NCI-H2171 (cell line): ENCODE measurements at regions not wholly inside any gene's neighbourhood (a gene's known extent, or its start where the extent isn't known, plus 50 kb on each side); places are given as distances from the start of the nearest gene placed in this dataset.
A peak's percentile ranks its signal among the peaks of the same experiment; 100 is the strongest.
"Not testable (repeated sequence)": the region's sequence is repeated elsewhere in the genome, so short reads cannot be mapped to it uniquely, and the experiment has no call there.

Experiments
- DNase-seq: peaks from one replicate; lab custom pipeline; 2025; lab: John Stamatoyannopoulos, UW

DNA sequence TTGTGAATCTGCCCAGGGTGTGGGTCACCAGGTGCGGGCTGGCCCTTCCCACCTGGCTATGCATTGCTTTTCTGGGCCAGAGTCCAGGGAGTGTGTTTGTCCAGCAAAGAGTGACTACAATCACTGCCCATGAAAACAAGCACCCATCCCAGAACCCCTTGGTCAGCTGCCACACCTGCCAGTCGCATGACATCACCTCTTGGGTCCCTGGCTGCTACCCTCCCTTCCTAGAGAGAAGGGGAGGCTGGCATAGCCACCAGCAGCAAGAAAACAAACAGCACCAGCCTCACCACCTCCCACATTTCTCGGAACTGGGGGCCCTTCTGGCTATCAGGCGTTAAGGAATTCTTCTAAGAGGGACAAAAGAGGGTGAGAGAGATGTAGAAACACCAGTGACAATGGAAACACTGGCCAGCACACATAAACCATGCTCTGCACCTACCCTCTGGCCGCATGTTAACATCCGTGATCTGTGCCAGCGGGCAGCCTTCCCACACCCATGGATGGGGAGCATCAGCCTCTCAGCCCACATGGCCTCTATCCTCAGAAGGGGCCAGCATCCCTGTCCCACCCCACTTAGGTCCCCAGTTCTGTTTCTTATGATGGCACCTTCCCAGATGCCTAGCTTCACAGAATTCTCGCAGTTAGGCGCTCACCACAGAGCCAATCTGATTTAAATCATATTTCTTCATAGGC, 109.7 kb upstream of the GLI2 start:
- no peak for DNase-seq

DNA sequence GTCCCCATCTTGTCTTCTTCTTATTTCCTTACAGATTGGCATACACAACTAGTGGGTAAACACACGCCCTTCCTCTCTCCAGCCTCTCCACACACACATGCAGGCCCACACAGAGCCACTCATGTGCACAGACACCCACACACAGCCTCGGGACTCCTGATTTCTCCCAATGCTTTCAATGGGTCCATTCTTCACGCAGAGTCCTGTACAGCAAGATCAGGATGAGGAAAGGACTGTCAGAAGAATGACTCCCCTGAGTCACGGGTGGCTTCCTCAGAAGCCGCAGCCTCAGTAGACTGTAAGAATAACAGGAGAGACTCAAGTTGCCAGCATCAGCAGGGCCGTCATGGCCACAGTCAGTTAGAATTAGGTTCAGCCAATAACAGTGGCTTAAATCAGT, 109.1 kb upstream of the GLI2 start:
- DNase-seq = no peak

GRCh38 chr2:120628248-120628647, 107.4 kb upstream of the GLI2 start:
- no peak for DNase-seq

- DNase-seq = no peak
Measured at GRCh38 chr2:120629241-120629895, 106.3 kb upstream of the GLI2 start.

- DNase-seq = no peak
Measured at GRCh38 chr2:120630031-120630701, 105.5 kb upstream of the GLI2 start.

- DNase-seq = no peak
Measured at GRCh38 chr2:120631236-120631635, 104.4 kb upstream of the GLI2 start.

DNA sequence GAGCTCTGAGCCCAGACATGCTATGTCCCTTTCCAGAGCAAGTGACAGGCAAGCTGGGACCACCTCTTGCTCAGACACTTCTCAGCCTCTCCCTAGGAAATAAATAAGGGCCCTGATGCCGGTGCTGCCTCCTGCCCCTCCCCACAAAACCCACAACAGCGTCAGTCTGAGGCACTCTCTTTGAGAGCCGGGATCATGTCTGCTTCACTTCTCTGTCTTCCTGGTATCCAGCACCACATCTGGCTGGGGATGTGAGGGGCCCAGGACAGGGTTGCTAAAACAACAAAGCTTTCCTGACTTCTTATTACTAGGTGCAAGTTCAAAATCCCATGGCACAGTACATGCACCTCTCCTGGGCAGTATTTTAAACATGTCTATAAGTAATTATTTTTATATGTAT, 103.9 kb upstream of the GLI2 start:
- DNase-seq = no peak

DNA sequence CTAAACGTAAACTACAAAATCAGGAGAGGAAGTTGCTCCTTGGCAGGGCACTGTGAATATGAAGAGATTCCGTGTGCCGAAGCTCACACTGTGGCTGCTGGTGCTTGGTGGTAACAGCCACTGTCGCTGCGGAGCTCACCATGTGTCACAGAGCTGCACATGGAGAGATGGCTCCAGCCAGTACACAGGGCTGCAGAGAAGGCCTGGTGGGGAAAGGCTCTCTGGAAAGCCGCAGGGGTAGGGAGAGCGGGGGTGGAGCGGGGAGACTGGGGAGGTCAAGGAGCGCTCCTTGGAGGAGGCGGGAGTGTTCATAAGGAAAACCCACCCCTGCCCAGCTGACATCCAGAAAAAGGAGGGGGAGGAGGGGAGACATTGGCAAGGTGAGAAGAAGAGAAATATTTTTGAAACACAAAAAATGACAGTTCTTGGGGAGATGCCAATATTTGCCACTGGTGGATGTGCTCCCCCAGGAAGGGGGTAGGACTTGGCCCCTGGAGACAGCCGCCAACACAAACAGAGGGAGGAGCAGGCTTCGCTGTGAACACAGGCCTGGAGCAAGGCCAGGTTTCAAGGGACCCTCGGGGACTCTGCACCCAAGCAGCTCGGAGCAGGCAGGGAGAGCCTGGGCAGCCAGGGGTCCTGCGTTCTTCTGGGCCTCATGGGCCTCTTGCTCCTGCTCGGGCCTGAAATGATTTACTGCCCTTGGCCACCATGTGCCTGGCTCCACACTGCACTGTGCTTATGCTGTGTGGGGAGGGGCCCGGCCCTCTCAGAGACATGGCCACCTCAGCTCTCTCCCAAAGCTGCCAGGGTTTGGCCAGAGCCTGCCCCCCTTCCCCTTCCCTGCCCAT, 102.6 kb upstream of the GLI2 start:
- peak; percentile 25 for DNase-seq

- DNase-seq = no peak
Measured at GRCh38 chr2:120634533-120634932, 101.1 kb upstream of the GLI2 start.

DNA sequence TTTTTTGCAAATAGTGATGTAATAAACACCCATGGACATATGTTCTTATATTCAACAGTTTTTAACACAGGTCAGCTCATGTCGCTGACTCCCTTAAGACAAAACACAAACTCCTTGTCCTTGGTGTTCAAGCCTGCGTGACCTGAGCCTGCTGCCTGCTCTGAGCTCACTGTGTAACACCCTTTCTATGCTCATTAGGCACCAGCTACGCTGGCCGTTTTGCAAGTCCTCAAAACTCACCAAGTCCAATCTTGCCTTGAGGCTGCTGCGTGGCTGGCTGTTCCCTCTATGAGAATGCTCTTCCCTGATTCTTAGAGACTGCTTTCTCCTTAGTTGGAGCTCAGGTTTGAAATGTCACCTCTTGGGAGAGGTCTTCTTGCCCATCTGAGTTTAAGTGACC, 100.5 kb upstream of the GLI2 start:
- no peak for DNase-seq

DNA sequence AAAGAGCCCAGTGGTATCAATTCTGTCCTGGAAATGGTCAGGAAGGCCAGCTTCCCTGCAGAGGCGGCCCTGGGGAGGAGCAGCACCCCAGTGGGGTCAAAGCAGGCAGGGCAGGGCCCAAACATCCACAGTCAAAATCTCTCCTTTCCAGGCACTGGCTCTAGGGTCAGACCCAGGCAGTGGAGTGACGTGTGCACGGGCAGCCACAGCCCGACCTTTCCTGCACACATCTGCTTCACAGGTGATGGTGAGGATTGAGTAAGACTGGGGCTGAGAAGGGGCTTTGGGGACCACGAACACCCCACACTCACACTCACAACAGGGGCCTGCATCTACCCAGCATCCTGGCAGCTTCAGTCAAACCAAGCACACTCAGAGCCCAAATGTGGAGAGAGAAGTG, 97.8 kb upstream of the GLI2 start:
- no peak for DNase-seq

GRCh38 chr2:120638450-120638849, 97.2 kb upstream of the GLI2 start:
- DNase-seq = no peak

DNA sequence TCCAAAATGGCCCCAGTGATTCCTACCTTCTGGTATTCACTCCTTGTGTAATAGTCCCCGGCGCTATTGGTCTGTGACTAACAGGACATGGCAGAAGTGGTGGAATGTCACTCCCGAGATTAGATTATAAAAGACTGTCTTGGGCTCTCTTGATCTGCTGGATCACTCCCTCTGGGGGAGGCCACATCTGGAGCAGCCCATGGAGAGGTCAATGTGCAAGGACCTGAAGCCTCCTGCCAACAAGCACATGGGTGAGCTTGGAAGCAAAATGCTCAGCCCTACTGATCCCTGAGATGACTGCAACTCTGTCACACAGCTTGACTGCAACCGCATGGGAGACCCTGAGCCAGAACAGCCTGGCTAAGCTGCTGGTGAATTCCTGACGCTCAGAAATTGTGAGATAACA, 94.3 kb upstream of the GLI2 start:
- DNase-seq = no peak

- no peak for DNase-seq
Measured at GRCh38 chr2:120642646-120643045, 93.0 kb upstream of the GLI2 start.

DNA sequence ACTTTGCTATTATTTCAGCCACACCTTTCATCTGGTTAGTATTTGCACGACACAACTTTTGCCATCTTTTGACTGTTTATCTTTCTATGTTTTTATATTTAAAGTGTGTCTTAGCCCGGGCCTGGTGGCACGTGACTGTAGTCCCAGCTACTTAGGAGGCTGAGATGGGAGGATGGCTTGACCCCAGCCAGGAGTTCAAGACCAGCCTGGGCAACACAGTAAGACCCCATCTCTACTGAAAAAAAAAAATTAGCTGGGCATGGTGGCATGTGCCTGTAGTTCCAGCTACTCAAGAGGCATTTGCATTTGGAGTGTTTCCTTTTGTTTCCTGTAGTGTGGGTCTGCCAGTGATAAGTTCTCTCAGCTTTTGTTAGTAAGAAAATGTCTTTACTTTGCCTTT, 88.7 kb upstream of the GLI2 start:
- DNase-seq = no peak

DNA sequence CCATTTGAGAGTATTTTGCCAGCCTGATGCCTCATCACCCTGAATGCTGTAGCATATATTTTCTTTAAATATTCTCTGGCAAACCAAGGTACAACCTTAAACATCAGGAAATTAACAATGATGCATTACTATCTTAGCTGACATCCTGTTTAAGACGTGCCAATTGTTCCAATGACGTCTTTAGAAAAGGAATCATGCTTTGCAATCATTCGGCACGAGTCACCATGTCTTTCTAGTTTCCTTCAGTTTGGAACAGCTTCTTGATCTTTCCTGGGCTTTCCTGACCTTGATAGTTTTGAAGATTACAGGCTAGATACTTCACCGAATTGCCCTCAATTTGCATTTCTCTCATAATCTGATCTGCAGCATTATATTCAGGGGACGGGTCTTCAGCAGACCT, 88.2 kb upstream of the GLI2 start:
- DNase-seq = no peak

DNA sequence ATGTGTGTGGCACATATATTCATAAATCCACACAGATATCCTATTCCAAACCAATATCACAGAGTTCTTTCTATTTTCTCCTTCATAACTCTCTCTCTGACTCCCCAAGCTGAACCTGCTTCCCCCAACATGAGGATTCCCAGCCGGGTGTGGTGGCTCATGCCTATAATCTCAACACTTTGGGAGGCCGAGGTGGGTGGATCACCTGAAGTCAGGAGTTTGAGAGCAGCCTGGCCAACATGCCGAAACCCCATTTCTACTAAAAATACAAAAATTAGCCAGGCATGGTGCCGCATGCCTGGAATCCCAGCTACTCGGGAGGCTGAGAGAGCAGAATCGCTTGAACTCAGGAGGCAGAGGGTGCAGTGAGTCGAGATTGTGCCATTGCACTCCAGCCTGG, 86.3 kb upstream of the GLI2 start:
- DNase-seq = not testable (repeated sequence)

GRCh38 chr2:120650022-120650644, 85.5 kb upstream of the GLI2 start:
- DNase-seq = no peak

DNA sequence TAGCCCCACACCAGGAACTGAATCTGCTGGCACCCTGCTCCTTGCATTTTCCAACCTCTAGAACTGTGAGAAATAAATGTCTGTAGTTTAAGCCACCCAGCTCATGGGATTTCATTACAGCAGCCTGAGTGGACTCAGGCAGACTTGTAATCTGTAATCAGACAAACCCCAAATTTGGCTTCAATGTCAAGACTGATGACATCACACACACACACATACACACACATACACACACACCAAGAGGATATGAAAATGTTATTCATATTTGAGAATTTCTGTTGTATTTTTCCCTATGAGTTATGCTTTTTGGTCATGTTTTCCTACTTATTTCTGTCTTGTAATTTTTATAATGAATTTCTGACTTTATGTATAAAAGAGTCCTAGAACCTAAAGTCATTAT, 83.8 kb upstream of the GLI2 start:
- DNase-seq = no peak

DNA sequence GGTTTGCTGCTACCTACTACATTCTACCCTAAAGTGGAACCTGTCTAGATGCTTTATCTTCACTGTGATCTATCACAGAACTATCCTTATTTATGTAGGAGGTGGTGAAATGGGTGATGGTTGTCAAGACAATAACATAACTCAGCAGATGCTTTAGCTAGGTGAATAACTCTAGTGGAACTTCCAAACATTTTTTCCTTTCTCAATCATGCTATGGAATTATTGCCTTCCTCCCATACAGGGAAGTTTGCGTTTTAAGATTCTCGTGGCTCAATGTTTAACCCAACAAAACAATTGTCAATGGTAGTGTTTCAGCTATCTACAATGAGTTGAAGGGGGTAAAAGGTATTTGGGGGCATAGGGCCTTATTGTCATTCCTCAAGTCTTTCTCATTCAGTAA, 82.6 kb upstream of the GLI2 start:
- DNase-seq = no peak

DNA sequence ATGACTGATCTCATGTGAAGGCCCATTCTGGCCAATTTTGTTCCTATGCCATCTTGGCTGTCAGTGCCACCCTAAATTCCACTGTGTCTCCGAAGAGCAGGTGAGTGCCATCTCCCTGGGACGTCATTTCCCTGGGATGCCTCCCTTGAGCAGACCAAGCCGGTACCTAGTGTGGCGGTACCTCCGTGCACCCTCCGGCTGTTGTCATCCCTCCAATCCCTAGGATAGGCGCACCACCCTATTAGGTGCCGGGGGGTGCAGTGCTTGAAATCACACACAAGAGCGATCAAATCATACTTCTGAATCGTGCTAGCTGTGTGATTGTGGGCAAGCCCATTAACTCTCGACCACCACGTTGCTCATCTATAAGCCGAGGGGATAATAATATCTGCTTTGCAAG, 81.8 kb upstream of the GLI2 start:
- no peak for DNase-seq
